ENCODE measurements at regions not wholly inside any gene's neighbourhood (a gene's known extent, or its start where the extent isn't known, plus 50 kb on each side); places are given as distances from the start of the nearest gene placed in this dataset.

DNA sequence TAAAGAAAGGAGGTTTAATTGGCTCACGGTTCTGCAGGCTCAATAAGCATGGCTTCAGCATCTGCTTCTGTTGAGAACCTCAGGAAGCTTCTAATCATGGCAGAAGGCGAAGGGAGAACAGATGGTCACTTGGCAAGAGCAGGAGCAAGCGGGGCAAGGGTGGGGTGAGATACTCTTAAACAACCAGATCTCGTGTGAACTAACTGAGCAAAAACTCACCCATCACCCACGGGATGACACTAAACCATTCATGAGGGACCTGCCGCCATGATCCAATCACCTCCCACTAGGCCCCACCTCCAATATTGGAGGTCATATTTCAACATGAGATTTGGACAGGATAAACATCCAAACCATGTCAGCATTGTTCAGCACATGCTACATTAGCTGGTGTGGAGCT lies 89.1 kb upstream of the HAND1 start:
- Histone ChIP-seq H3K9ac (ENCODE audit: insufficient read length) (no peak overlapping the region), H3K36me3 (ENCODE audit: insufficient read depth, low read length) (no peaks in the 10 kb centered on the region), H3K27ac (no peak overlapping the region), H3K4me3 (no peak overlapping the region), H3K9me3 (ENCODE audit: low read depth, low read length) (no peaks in the 10 kb centered on the region)
- DNase-seq (ENCODE audit: low read depth, low spot score), result no peak
- TF ChIP-seq FOXP2 (optimal IDR thresholded peaks at IDR 0.05; ENCODE audit: control extremely low read depth, extremely low read length, insufficient read depth) (no peak), EZH2 (IDR thresholded peaks at IDR 0.05) (no peak), POLR2AphosphoS5 (IDR thresholded peaks at IDR 0.05; ENCODE audit: borderline replicate concordance, low read depth, low read length) (no peak)

GRCh38 chr5:154566146-154566680 lies 88.2 kb upstream of the HAND1 start:
- no peaks in the 10 kb centered on the region for H3K36me3 ChIP-seq (ENCODE audit: insufficient read depth, low read length)
- no peaks in the 10 kb centered on the region for H3K9me3 ChIP-seq (ENCODE audit: low read depth, low read length)
- H3K27ac ChIP-seq, result no peak overlapping the region
- H3K9ac ChIP-seq (ENCODE audit: insufficient read length), result no peak overlapping the region
- no peak for DNase-seq (ENCODE audit: low read depth, low spot score)
- H3K4me3 ChIP-seq, result no peak overlapping the region
- TF ChIP-seq POLR2AphosphoS5 (IDR thresholded peaks at IDR 0.05; ENCODE audit: borderline replicate concordance, low read depth, low read length) (no peak), EZH2 (IDR thresholded peaks at IDR 0.05) (no peak), FOXP2 (optimal IDR thresholded peaks at IDR 0.05; ENCODE audit: control extremely low read depth, extremely low read length, insufficient read depth) (no peak)

DNA sequence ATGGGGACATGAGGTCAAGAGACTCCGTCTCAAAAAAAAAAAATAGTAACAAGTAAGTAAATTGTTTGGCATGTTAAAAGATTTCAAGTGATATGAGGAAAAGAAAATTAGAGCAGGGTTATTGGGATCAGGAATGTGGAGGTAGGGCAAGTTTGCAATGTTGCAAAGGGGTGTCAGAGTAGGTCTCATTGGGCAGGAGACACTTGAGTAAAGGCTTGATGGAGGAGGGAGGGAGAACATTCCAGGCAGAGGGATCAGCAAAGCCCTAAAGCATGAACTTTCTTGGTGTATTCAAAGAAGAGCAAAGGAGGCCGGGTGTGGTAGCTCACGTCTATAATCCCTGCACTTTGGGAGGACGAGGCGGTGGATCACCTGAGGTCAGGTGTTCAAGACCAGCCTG lies 87.1 kb upstream of the HAND1 start:
- Histone ChIP-seq H3K27ac (no peak overlapping the region), H3K4me3 (no peak overlapping the region), H3K9me3 (ENCODE audit: low read depth, low read length) (no peaks in the 10 kb centered on the region), H3K9ac (ENCODE audit: insufficient read length) (no peak overlapping the region), H3K36me3 (ENCODE audit: insufficient read depth, low read length) (no peaks in the 10 kb centered on the region)
- TF ChIP-seq EZH2 (IDR thresholded peaks at IDR 0.05) (no peak), FOXP2 (optimal IDR thresholded peaks at IDR 0.05; ENCODE audit: control extremely low read depth, extremely low read length, insufficient read depth) (no peak), POLR2AphosphoS5 (IDR thresholded peaks at IDR 0.05; ENCODE audit: borderline replicate concordance, low read depth, low read length) (no peak)
- DNase-seq (ENCODE audit: low read depth, low spot score), result no peak

GRCh38 chr5:154562244-154562880 lies 84.3 kb upstream of the HAND1 start:
- H3K4me3 ChIP-seq, result no peak overlapping the region
- no peak overlapping the region for H3K9ac ChIP-seq (ENCODE audit: insufficient read length)
- H3K36me3 ChIP-seq (ENCODE audit: insufficient read depth, low read length), result no peaks in the 10 kb centered on the region
- H3K27ac ChIP-seq, result no peak overlapping the region
- no peak for TF ChIP-seq FOXP2 (optimal IDR thresholded peaks at IDR 0.05; ENCODE audit: control extremely low read depth, extremely low read length, insufficient read depth)
- no peak for DNase-seq (ENCODE audit: low read depth, low spot score)
- H3K9me3 ChIP-seq (ENCODE audit: low read depth, low read length), result no peaks in the 10 kb centered on the region

GRCh38 chr5:154559398-154560276 lies 81.6 kb upstream of the HAND1 start:
- no peak for DNase-seq (ENCODE audit: low read depth, low spot score)
- TF ChIP-seq EZH2 (IDR thresholded peaks at IDR 0.05) (no peak), FOXP2 (optimal IDR thresholded peaks at IDR 0.05; ENCODE audit: control extremely low read depth, extremely low read length, insufficient read depth) (no peak), POLR2AphosphoS5 (IDR thresholded peaks at IDR 0.05; ENCODE audit: borderline replicate concordance, low read depth, low read length) (no peak)
- Histone ChIP-seq H3K27ac (no peak overlapping the region), H3K9me3 (ENCODE audit: low read depth, low read length) (no peaks in the 10 kb centered on the region), H3K36me3 (ENCODE audit: insufficient read depth, low read length) (no peaks in the 10 kb centered on the region), H3K4me3 (no peak overlapping the region), H3K9ac (ENCODE audit: insufficient read length) (no peak overlapping the region)

DNA sequence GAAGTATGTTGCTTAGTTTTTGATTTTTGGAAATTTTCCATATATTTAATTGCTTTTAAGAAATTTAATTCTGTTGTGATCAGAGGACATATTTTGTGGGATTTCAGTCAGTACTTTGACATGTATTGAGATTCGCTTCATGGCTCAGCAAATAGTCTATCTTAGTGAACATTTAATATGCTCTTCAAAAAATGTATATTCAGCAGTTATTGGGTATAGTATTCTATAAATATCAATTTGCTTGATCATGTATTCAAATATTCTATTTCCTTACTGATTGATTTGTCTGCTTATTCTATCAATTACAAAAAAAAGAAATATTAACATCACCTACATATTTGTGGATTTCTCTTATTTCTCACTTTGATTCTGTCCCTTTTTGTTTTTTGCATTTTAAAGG lies 79.5 kb upstream of the HAND1 start:
- no peak for DNase-seq (ENCODE audit: low read depth, low spot score)
- Histone ChIP-seq H3K4me3 (no peak overlapping the region), H3K9me3 (ENCODE audit: low read depth, low read length) (no peaks in the 10 kb centered on the region), H3K27ac (no peak overlapping the region), H3K36me3 (ENCODE audit: insufficient read depth, low read length) (no peaks in the 10 kb centered on the region), H3K9ac (ENCODE audit: insufficient read length) (no peak overlapping the region)
- TF ChIP-seq POLR2AphosphoS5 (IDR thresholded peaks at IDR 0.05; ENCODE audit: borderline replicate concordance, low read depth, low read length), result no peak
- no peak for TF ChIP-seq FOXP2 (optimal IDR thresholded peaks at IDR 0.05; ENCODE audit: control extremely low read depth, extremely low read length, insufficient read depth)
- TF ChIP-seq EZH2 (IDR thresholded peaks at IDR 0.05), result no peak

DNA sequence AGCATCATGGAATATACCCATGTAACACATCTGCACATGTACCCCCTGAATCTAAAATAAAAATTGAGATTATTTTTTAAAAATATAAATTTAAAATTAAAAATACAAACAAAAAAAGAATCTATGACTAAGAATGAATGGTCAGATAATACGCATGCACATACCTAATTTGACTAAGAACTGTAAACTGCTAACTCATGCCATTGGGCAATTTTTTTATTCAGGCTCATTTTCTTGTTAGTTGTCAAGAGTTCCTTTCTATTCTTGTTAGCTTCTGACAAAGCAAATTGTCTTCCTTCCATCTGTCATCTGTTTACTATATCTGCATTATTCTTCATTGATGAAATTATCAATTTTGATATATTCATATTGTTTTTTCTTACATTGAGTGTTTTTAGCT lies 69.5 kb upstream of the HAND1 start:
- Histone ChIP-seq H3K27ac (no peak overlapping the region), H3K9ac (ENCODE audit: insufficient read length) (no peak overlapping the region), H3K4me3 (no peak overlapping the region), H3K9me3 (ENCODE audit: low read depth, low read length) (no peaks in the 10 kb centered on the region), H3K36me3 (ENCODE audit: insufficient read depth, low read length) (no peaks in the 10 kb centered on the region)
- no peak for DNase-seq (ENCODE audit: low read depth, low spot score)
- no peak for TF ChIP-seq EZH2 (IDR thresholded peaks at IDR 0.05)
- TF ChIP-seq FOXP2 (optimal IDR thresholded peaks at IDR 0.05; ENCODE audit: control extremely low read depth, extremely low read length, insufficient read depth), result no peak
- no peak for TF ChIP-seq POLR2AphosphoS5 (IDR thresholded peaks at IDR 0.05; ENCODE audit: borderline replicate concordance, low read depth, low read length)

GRCh38 chr5:154546719-154547118 lies 68.7 kb upstream of the HAND1 start:
- TF ChIP-seq FOXP2 (optimal IDR thresholded peaks at IDR 0.05; ENCODE audit: control extremely low read depth, extremely low read length, insufficient read depth) (no peak), EZH2 (IDR thresholded peaks at IDR 0.05) (no peak)
- H3K9me3 ChIP-seq (ENCODE audit: low read depth, low read length), result no peaks in the 10 kb centered on the region
- DNase-seq (ENCODE audit: low read depth, low spot score), result no peak
- H3K9ac ChIP-seq (ENCODE audit: insufficient read length), result no peak overlapping the region
- H3K27ac ChIP-seq, result no peak overlapping the region
- no peak overlapping the region for H3K4me3 ChIP-seq
- no peaks in the 10 kb centered on the region for H3K36me3 ChIP-seq (ENCODE audit: insufficient read depth, low read length)
